Activated B cell treated with CpG ODN at 0.5 μM for 24 hours (primary cell): ENCODE measurements at regions not wholly inside any gene's neighbourhood (a gene's known extent, or its start where the extent isn't known, plus 50 kb on each side); places are given as distances from the start of the nearest gene placed in this dataset.

Experiments used
- ATAC-seq: fragments of 200-7000 bp; cut with Tn5 transposase; one replicate; pipeline ENCODE4 v1.10.0; 2021; ENCODE audit warnings: low read depth, mild to moderate bottlenecking, moderate library complexity
- CTCF ChIA-PET: fragments of 350-600 bp; sonication (Branson Sonifier 250); formaldehyde crosslinking; loops from one replicate; lab custom pipeline; 2021; ENCODE audit warnings: antibody characterized with exemption; lab: Charles Lee
- POLR2A ChIA-PET: fragments of 350-600 bp; sonication (Branson Sonifier 250); formaldehyde crosslinking; loops from one replicate; lab custom pipeline; 2021; ENCODE audit warnings: antibody characterized with exemption; lab: Charles Lee
- DNase-seq: peaks from one replicate; pipeline ENCODE4 v3.0.0; 2022
- H3K27ac Mint-ChIP-seq: one replicate; pipeline ENCODE4 v1.8.0; 2020; ENCODE audit warnings: mixed read lengths
- H3K27me3 Mint-ChIP-seq: one replicate; pipeline ENCODE4 v1.8.0; 2021; ENCODE audit warnings: mixed read lengths
- H3K36me3 Mint-ChIP-seq: one replicate; pipeline ENCODE4 v1.8.0; 2021; ENCODE audit warnings: low read depth, mixed read lengths
- H3K4me1 Mint-ChIP-seq: one replicate; pipeline ENCODE4 v1.8.0; 2021; ENCODE audit warnings: mixed read lengths
- H3K4me3 Mint-ChIP-seq: one replicate; pipeline ENCODE4 v1.8.0; 2020; ENCODE audit warnings: mild to moderate bottlenecking, mixed read lengths
- H3K9me3 Mint-ChIP-seq: one replicate; pipeline ENCODE4 v1.8.0; 2020; ENCODE audit warnings: mixed read lengths
- CTCF ChIP-seq: fragments of 200-600 bp; IDR thresholded peaks from one replicate; pipeline ENCODE4 v1.8.0; 2022; ENCODE audit warnings: antibody characterized with exemption, mild to moderate bottlenecking
- intact Hi-C: fragments of 100-400 bp; cut with micrococcal nuclease; formaldehyde crosslinking; loops from one replicate; pipeline ENCODE4 v1.15.1; 2024

- intact Hi-C loops, result no loop called here
- Mint-ChIP-seq H3K36me3 (no peaks in the 10 kb centered on the region), H3K27ac (no peak overlapping the region), H3K4me3 (no peak overlapping the region), H3K4me1 (peaks cover under 1% of the 10 kb centered on the region), H3K27me3 (peaks cover 14% of the 10 kb centered on the region), H3K9me3 (no peaks in the 10 kb centered on the region)
- no peak for ATAC-seq
- ChIA-PET POLR2A (no interaction called here), CTCF (no interaction called here)
- no peak for TF ChIP-seq CTCF
- no peak for DNase-seq
Observed at GRCh38 chr1:48099072-48099773, 102.0 kb upstream of the TRABD2B start.

DNA sequence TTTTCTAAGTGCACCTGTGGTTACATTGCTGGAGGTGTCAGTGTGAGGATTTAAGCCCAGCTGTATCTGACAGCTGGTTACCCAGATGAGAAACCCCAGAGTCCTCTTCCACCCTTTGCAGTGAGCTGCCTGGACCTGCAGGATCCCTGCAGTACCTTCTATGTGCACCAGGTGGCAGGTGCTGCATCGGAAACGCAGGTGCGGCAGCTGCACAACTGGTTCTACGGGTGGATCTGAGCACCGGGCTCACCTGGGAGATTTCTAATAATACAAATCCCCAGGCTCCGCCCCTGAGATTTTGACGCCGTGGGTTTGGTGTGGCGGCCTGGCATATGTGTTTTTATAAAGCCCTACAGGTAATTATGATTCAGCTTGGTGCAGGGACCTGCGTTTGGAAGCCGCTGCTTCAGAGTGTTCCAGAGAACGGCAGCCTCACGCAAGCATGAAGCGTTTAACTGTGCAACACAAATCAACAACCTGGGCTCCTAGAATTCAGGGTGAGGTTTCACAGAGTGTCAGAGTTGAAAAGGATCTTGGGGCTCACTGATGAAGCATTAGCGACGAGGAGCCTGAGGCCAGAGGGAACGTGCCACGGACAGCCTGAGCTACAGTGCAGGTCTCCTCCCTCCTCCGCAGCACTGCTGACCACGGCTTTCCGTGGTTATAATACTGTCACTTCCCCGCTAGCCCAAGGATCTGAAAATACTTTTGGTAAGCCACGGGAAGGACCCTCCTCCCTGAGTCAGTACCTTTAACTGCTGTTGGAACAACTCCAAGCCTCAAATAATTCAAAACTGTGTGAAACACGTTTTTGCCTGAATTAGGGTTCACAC lies 96.7 kb upstream of the TRABD2B start:
- ATAC-seq, result peak; percentile 75
- H3K4me3 Mint-ChIP-seq, result peak overlapping the region; percentile 45
- DNase-seq, result peak; percentile 50
- peaks cover 42% of the 10 kb centered on the region for H3K27me3 Mint-ChIP-seq
- ChIA-PET CTCF (interaction anchor here (0.8 to 1.5 kb wide), 6 partner anchors 13 to 404 kb away, joined by 3 to 16 read pairs (median 5); no protein-coding TSS in a partner anchor), POLR2A (no interaction called here)
- peak; percentile 70 for TF ChIP-seq CTCF
- intact Hi-C loops, result loop anchor here (5.0 kb wide), 1 partner anchor 403 kb away; no protein-coding TSS in a partner anchor
- H3K27ac Mint-ChIP-seq, result no peak overlapping the region
- peaks cover 6% of the 10 kb centered on the region for H3K4me1 Mint-ChIP-seq
- no peaks in the 10 kb centered on the region for H3K36me3 Mint-ChIP-seq
- no peaks in the 10 kb centered on the region for H3K9me3 Mint-ChIP-seq

DNA sequence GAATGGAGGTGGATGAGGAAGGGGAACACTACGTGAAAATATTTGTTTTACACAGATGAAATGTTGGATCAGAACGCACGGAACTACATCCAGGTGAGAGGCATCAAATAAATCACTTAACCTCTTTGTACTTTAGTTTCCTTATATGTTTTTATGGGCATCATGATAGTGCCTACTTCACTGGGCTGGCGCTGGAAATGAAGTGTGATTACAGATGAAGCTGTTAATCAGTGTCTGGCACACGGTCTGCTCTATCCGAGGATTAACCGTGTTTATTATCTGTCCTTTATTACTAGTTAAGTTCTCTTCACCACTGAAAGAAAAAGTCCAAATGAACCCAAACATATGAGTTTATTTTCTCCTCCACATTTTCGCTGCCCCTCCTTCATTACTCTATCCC lies 96.0 kb upstream of the TRABD2B start:
- peaks cover 39% of the 10 kb centered on the region for H3K27me3 Mint-ChIP-seq
- POLR2A ChIA-PET, result no interaction called here
- ATAC-seq, result no peak

DNA sequence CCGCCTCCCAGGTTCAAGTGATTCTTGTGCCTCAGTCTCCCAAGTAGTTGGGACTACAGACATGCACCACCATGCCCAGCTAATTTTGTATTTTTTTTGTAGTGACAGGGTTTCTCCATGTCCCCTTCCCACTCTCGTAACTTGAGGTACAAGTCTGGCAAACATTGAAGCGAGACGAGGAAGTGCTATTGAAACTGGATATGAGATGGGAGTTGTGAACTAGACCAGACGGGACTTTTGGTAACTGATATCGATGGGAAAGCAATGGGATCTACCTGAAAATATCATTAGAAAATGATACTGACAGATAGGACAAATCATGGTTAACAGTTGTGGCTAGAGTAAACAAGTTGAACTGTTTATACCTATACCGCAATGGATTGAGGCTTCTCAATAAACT lies 95.2 kb upstream of the TRABD2B start:
- no peak for ATAC-seq
- no peak for TF ChIP-seq CTCF
- CTCF ChIA-PET, result no interaction called here
- Mint-ChIP-seq H3K27ac (no peak overlapping the region), H3K36me3 (no peaks in the 10 kb centered on the region), H3K9me3 (no peaks in the 10 kb centered on the region), H3K4me3 (no peak overlapping the region), H3K27me3 (peaks cover 40% of the 10 kb centered on the region), H3K4me1 (peaks cover 6% of the 10 kb centered on the region)
- no peak for DNase-seq
- POLR2A ChIA-PET, result no interaction called here
- intact Hi-C loops, result loop anchor here (5.0 kb wide), 1 partner anchor 405 kb away; no protein-coding TSS in a partner anchor

More for the DNA sequence above, 96.0 kb upstream of the TRABD2B start:
- Mint-ChIP-seq H3K4me3 (no peak overlapping the region), H3K27ac (no peak overlapping the region), H3K36me3 (no peaks in the 10 kb centered on the region), H3K9me3 (no peaks in the 10 kb centered on the region), H3K4me1 (peaks cover 6% of the 10 kb centered on the region)
- no peak for TF ChIP-seq CTCF
- CTCF ChIA-PET, result interaction anchor here (1.0 to 1.5 kb wide), 5 partner anchors 12 to 405 kb away, joined by 4 to 16 read pairs (median 5); no protein-coding TSS in a partner anchor
- DNase-seq, result no peak
- intact Hi-C loops, result loop anchor here (5.0 kb wide), 1 partner anchor 404 kb away; no protein-coding TSS in a partner anchor

GRCh38 chr1:48089356-48089891 lies 92.2 kb upstream of the TRABD2B start:
- intact Hi-C loops, result no loop called here
- Mint-ChIP-seq H3K27ac (no peak overlapping the region), H3K9me3 (no peaks in the 10 kb centered on the region), H3K27me3 (peaks cover 32% of the 10 kb centered on the region), H3K36me3 (no peaks in the 10 kb centered on the region), H3K4me3 (no peak overlapping the region), H3K4me1 (peaks cover 6% of the 10 kb centered on the region)
- CTCF ChIA-PET, result no interaction called here
- no peak for DNase-seq
- POLR2A ChIA-PET, result no interaction called here
- TF ChIP-seq CTCF, result no peak
- ATAC-seq, result no peak
